NCI-H446 treated with DMSO at 0.1 percent for 48 hours (cell line): ENCODE measurements at regions not wholly inside any gene's neighbourhood (a gene's known extent, or its start where the extent isn't known, plus 50 kb on each side); places are given as distances from the start of the nearest gene placed in this dataset.

Experiments used
- DNase-seq: peaks from one replicate; lab custom pipeline; 2025; lab: John Stamatoyannopoulos, UW

DNA sequence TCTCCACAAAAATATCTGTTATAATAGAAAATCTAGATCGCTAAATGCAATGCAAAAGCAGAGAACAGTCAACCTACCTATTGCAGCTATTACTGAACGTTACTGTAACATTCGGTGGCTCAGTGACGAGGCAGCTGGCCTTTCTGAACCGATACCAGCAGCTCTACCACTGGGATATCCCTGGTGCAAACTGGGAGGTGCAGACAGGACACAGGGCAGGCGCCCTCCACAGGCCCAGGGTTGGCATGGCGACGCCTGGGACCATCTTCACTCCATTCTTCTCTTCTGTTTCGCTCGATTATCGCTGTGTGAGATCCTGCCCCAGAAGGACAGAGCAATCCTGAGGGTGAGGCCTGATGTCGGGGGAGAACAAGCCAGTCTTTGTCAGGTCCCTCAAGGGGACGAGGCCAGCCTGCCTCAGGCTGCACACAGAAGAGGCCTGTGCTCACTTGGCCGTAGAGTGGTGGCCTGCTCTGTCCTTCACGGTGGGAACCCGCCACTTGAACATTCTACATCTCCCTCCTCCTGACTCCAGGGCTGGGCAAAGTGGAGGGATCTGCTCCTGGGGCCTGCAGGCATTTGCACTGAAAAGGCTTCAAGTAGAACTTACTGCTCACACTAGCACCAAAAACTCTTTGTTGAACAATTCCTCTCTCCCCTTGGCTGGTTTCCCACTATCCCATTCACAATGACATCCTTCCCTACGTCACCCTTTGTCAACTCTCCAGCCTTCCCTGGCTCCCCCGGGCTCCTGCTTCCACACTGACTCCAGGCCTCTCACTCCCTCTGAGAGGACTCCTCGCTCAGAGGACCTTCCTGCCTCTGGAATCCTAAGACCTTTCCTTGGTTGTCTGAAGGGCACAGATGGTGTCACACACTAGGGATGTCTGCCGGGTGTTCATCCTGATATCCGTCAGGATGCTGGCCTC, 49.7 kb downstream of the CYRIA start:
- no peak for DNase-seq

DNA sequence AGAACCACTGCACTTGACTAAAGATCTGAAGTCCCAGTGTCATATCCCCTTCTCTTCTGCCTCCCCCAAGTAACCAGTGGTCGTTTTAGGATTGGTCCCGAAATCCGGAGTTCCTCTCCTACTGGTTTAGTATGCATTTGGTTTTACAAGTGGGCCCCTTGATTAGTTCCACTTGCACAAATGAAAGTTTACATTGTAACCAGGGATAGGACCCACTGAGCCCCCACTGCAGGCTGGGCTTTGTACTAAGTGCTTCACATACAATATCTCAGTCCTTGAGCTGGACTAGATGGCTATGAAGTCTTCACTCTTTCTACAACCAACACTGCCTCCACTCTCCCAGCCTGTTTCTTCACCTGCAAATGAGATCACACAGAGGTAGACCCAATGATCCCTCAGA, 50.4 kb downstream of the CYRIA start:
- DNase-seq, result no peak

DNA sequence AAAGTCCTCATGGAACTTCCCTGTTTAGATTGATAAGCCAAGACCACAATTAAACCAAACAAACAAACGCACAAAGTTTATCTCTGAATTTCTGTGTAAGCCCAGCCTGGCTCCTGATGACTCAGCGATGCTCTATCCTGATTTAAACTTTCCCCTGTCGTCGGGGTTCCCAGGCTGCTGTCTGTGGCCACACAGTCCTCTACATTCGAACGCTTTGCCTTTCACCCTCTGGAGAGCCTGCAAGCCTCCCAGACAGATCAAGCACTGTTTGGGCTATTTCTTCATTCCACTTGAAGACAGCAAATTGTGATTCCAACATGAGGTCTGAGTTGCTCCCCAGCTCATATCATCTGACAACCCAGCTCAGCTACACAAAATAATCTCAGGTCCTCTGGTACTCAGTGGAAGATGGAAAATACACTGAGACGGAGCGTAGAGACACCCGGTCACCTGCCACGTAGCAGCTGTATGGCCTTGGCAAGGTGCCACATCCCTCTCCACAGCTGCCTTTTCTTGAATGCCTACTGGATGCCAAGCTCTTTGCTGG, 51.2 kb downstream of the CYRIA start:
- DNase-seq, result no peak

DNA sequence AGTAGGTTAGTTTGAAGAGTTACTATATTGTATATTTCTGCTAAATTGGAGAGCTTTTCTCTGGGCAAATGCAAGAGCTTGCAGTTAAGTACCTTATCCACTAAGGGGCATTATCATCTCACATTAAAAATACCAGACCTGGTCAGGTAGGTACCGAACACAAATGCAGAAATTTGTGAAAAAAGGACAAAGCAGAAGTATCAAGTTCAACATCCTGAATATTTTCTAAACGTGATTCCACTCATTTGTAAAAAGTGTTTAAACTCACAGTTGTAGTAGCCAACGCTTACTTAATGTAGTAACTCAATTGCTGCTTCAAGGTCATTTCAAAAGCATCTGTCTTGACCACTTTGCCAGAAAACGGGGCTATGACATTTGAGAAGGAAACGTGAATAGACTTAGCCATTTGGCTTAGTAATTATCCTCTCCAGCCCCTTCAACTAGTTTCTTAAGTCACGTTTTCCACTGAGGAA, 52.1 kb downstream of the CYRIA start:
- DNase-seq, result no peak

DNA sequence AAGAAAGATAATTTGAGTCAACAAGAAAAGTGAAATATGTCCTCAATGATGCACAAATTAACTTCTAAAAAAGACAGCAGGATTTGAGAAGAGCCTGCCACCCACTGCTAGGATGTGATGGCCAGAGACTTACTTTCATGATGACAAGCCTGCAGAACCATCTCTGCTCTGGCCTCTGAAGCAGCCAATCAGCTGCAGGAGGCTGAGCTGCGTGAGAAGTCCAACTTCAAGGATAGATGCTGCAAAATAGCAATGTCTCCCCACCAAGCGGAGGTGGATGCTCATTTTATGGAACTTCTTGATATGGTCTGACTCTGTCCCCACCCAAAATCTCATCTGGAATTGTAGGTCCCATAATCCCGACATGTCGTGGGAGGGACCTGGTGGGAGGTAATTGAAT, 53.1 kb downstream of the CYRIA start:
- no peak for DNase-seq

DNA sequence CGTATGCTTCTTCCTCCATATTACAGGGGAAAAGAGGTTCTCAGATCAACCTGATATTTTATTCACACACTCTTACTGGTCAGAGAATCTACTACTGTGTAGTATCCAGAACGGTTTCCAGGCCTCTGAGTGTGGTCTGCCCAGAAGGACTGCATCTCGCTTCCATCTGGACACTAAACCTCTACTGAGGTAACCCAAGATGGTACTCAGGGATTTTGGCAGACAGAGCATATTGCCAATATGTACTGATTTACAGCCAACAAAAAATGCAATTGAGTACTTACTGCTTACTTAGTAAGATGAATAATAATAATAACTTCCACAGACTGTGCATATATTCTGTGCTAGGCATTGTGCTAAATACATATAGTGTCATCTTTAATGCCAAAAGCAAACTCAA, 55.8 kb downstream of the CYRIA start:
- no peak for DNase-seq

DNA sequence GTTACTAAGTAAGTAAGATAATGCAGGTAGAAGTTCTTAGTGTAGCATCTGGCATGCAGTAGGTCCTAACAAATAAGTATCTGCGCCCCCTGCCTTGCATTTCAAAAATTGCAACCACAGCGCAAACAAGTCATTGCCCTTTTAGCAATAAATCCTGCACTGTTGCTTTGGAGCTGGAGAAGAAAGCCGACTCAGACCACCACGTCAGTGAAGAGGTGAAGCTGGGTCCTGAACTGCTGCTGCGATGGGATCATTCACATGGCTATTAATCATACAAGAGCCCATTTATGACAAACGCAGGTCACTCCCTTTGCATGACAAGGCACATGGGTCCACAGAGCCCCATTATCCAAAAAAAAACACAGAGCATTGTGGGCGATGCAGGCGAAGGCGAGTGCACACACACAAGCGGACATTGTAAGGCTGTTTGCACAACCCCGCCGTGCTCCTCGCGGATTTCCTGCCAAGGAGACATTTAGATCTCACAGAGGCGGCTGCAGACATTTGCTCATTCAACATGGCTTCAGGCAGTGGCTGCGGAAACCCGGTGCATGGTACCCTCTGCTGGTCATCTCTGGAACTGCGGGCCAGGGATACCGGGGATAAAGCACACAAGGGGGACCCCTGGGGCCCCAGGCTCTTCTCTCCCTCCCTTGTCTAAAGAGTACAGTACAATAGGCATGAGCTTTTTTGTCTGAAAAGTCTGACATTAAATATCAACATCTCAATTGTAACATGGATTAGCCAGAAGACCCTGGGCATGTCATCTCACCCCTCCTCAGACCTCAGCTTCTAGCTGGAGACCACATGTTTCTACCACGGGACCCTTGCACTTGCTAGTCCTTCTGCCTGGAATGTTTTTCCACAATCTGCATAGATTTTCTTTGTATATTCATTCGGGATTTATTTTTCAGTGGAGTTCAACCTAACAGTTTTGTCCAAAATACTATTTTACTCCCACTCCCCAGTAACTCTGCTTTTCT, 56.7 kb downstream of the CYRIA start:
- peak; percentile 51 for DNase-seq

DNA sequence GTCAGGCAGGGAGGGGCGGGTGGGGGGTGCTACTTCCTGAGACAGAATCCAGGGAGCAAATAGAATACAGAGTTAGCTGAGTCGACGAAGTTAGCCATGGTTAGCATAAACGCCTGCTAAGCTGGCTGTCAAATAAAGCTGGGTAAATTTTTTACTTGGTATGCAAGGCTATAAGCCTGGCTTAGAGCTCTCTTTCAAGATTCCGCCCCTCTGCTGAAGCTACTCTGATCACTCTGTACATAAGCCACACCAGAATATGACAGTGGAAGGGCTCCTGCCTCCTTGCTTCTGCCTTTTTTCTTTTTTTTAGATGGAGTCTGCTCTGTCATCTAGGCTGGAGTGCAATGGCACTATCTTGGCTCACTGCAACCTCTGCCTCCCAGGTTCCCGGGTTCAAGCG, 58.3 kb downstream of the CYRIA start:
- DNase-seq, result no peak

DNA sequence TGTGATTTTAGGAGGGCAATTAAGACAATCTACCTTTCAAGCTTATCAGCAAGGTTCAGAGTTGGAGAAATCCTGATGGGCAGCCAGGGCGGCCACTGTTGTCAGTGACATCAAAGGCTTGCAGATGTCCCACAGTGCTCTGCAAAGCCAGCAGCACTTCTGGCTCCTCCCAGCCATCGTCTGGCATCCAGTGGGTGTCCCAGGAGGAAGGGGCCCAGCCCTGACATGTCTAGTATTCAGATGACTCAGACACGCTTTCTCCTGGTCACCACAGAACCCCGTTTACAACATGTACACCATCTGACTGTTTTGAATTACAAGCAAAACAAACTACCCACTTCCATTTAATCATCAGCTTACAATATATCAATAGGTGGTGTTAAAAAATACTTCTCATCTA, 61.4 kb downstream of the CYRIA start:
- no peak for DNase-seq

DNA sequence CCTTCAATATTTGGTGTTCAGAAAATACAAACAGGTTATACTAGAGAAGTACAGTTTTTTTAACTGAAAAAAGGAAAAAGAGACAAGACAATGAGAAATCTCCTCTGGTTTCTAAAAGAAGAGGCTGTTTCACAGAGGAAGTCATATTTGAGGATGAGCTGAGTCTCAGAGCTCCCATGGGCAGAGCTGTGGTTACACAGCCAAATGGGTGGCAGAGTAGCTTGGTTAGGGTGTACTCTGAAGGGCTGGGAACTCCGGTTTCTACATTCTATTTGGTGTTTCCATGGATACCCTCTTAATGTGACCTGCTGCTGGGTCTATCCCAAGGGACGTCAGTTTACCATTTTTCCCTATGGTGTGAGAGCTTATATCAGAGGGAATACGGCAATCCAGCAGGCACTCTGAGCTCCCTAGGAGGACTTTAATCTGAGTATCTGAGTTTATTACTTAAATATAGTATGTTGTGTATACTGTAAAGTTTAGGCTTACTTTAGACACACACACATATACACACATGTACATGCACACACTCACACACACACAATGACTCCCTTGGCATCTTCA, 74.2 kb downstream of the CYRIA start:
- DNase-seq, result no peak

DNA sequence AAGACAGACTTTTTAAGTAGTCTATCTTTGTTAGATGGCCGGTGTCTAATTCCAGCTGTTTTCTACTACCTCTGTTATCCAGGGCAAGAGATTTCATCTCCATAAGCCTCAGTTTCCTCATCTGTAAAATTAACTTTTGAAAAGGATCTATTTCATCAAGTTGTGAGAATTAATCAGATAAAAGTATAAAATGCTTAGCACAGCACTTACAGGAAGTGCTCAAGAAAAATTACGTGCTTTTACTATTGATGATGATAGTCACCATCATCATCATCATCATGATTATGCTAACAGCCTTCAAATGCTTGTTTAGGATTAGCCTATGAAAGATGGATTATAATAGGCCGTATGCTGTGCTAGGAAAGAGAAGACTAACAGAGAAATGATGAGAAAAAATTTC, 76.2 kb downstream of the CYRIA start:
- DNase-seq, result no peak

DNA sequence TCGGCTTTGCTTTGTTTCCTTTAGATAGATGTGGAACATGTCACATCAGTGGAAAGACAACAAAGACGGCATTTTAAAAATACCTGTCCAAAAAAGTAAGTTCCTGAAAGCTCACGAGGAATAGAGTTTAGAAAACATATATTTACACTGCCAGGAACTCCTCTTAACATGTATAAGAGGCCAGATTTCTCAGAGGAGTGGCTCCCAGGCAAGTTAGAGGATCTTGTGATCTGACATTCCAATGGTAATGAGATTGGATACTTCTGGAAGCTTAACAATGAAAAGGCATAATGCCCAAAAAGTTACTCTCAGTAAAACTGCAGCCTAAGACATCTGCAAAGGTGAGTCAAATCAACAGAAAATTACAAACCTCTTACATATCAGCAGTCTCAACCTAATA, 77.1 kb downstream of the CYRIA start:
- DNase-seq, result no peak

DNA sequence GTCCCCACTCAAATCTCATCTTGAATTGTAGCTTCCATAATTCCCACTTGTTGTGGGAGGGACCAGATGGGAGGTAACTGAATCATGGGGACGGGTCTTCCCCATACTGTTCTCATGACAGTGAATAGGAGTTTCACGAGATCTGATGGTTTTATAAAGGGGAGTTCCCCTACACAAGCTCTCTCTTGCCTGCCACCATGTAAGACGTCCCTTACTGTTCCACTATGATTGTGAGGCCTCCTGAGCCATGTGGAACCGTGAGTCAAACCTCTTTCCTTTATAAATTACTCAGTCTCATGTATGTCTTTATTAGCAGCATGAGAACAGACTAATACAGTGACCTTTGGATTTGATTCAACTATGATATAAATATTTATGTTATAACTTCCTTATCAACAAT, 78.0 kb downstream of the CYRIA start:
- DNase-seq, result no peak

DNA sequence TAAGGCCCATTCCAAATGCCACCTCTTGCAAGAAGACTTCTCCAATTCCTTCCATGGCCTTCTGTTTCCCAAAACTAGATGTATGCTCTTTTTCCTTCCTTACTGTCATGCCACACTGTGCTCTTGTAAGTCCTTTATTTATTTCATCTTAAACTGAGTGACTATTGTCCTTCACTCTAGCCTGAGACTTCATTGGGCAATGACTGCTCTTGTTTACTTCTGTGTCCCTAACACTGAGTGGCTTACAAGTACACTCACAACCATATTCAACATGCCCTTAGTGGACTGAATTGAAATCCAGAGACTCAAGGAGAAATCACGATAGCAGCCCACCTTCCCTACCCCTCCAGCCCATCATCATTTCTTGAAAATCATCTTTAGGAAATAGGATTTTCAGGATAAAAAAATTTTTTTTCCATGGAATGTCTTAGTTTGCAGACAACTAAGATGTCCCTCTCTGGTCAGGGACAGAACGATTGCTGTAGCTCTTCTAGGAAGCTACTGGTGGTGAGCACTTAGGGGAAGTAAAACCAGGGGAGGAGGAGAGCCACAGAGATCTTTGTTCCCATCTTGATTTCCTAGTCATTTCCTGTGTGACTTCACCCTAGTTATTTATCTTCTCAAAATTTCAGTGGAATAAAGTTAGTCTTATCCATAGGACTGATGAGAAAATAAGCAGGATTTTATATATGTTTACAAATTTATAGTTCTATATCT, 80.7 kb downstream of the CYRIA start:
- no peak for DNase-seq

DNA sequence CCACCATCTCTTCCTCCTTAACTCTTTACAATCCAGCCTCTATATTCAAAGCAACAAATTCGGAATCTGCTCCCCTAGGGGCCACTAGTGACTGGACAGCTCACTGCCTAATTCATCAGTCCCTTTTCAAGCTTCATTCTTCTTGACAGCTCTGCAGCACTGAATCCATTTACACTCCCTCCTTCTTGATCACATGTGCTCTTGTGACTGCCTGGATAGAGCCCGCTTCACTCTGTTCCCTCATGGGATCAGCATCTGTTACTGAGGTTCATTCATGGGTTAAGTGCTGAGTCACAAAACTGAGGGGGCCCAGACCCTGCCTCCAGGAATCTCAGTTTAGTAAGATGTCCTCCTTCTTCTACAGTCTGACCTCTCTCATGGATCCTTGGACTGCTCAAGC, 81.5 kb downstream of the CYRIA start:
- no peak for DNase-seq

DNA sequence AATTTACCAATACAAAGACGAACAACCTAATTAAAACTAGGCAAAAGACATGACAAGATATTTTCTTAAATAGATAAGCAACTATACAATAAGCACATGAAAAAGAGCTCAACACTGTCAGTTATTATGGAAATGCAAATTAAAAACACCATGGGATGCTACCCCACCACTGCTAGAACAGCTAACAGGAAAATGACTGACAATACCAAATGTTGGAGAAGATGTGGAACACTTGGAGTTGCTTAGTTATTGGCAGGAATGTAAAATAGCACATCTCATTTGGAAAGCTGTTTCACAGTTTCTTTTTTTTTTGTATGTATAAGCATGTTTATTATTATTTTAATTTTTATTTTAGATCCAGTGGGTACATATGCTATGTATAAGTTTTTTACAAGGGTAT, 84.4 kb downstream of the CYRIA start:
- no peak for DNase-seq

DNA sequence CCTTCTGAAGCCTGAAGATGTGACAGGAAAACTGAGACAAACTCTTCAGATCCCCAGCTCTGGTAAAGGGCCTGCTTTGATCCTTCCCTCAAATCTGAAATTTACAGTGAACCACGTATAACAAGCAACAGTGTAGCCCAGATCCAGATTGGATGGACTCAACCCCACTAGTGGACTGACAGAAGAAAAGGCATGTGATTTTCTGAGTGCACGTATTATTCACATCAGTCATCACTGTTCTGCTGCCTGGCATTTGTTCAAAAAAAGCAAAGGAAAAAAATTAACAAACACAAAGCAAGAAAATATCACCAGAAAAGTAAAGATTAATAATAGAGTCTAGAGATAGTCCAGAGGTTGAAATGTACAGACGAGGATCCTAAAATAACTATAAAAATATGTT, 87.6 kb downstream of the CYRIA start:
- DNase-seq, result no peak

DNA sequence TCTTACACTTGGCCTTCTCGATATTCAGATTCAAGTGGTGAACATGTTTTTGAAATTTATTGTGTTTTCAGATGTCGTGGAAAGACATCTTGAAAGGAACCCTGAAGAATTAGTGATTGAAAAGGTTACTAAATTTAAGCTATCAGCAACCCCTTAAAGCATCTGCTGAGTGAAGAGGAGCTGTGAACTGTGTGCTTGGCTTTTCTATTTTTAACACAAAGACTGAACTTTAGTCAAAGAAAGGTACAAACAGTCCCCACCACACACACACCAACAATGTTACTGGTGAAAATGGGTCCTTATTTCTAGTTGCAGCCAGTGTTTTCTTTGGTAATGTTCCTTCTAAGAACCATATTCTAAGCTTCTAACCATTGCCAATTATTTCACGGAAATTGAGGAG, 95.1 kb downstream of the CYRIA start:
- no peak for DNase-seq

DNA sequence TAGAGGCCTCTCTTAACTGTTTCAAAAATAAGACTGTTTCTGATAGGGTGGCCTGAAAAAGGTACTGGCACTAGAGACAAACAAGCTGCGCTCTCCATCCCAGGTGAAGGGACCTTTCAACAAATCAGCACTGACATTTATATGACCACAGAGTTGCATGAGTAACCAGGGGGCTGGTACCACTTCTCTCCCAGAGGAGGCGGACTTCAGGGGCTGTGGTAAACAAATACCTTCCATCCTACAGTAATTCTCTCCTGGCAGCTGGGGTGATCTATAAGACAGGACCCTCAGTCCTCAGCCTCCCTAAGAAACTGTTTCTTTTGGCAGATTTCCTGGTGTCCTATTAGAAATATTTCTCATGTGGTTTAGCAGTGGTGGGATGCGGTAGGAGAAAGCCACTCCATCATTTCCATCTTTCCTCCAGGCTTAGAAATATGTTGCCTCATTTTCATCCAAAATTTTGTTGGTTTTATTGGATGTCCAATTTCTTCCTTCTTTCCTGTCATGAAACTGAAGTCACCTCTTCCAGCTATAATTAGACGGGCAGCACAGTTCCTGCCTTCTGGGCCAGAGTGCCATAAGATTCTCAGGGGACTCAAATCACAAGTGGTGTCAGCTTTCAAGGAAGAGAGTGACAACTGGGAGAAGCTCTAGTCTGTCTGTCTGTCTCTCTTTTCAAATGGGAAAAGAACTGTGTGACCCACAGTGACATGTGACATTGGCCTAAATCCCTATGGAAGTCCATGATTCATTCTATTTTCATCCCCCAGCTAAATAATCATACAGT, 96.4 kb downstream of the CYRIA start:
- no peak for DNase-seq

DNA sequence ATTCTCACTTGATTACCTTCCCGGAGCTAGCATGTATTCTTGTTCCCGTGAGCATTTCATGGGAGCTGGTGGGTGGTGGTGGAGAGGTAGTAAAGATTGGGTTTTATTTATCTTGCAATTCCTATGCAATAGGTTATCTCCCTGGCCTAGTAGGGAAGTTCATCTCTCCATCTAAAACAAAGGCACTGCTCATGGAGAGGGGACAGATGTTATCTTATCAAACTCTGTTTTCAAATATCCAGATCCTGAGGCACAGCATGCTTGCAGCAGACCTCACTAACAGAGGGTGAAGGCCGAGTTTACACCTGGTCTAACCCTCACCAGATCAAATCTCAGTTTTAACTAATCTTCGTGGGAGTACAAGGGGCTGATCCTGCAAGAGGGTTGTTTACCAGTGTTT, 98.9 kb downstream of the CYRIA start:
- no peak for DNase-seq

DNA sequence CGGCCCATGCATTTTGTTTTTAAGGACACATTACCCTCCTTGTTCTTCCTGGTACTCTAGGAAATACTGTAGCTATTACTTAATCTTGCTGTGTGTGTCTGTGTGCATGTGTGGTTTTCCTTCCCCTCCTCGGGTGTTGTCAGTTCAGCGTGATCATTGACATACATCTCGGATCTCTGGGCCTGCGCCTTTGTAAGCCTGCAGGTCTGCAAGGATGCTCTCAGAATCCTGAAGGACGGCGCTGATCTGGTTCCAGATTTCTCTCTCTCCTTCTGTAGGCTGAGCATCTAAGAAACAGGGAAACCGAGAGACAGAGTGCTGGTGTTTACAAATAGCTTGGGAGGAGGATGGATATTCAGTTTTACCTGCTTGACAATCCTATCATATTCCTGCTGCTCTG, 100.2 kb downstream of the CYRIA start:
- DNase-seq, result no peak
